ENCODE measurements at regions not wholly inside any gene's neighbourhood (a gene's known extent, or its start where the extent isn't known, plus 50 kb on each side); places are given as distances from the start of the nearest gene placed in this dataset.

DNA sequence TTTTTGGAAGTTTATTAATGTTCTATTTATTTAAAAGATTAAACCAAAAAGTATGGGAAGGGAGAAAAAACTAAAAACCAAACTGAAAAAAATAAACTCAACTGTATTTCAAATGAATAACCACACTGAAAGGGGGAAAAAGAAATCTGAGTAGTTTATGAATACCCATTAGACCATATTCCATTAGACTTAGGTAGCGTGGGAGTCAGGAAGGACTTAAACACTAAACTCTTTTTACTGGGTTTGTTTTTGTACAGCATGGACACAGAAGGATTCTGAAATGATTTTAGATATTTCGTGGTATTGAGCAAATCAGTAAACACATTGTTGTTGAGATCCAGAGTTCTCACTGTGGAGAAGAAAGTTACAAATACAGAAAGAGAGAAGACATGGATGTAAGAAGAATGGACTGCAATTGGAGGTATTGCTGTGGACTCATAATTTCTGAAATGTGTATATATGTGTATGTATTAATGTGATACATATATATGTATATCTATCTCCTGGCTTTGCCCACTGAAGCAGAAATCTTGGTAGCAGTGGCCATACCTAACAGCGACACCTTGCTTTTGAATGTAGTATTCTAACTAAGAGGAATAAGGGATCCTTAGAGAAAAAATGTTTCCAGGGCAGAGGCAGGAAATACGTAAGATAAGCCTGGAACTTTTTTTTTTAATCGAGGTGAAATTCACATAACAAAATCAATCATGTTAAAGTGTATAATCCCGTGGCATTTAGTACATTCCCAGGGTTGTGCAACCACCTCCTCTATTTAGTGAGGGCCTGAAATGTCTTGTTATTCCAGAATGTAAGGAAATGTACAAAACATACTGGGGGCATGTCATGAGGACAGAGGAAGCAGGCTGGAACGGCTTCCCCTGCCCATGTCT, 228.8 kb downstream of the SMARCA2 start:
- Histone ChIP-seq H3K9me3 (ENCODE audit: control insufficient read depth, insufficient read depth, low read depth, low read length) (no peaks in the 10 kb centered on the region), H3K27ac (ENCODE audit: insufficient read depth, low read length) (no peak overlapping the region), H3K9ac (ENCODE audit: insufficient read depth, low read length) (no peak overlapping the region), H3K79me2 (ENCODE audit: control insufficient read depth, insufficient read depth, low read length) (no peaks in the 10 kb centered on the region), H3K4me2 (ENCODE audit: extremely low read depth, insufficient read depth, low read length) (no peak overlapping the region), H3K4me1 (ENCODE audit: control insufficient read depth, extremely low read depth, insufficient read depth, low read length) (no peaks in the 10 kb centered on the region), H4K20me1 (ENCODE audit: control insufficient read depth, extremely low read depth, insufficient read depth, low read length) (no peaks in the 10 kb centered on the region), H3K4me3 (replicated peaks in 1 of 4; ENCODE audit: control extremely low read depth in 1 of 4, insufficient read depth in 1 of 4, low read depth in 3 of 4, low read length in 4 of 4) (no peak overlapping the region), H3K27me3 (ENCODE audit: control insufficient read depth, insufficient read depth, low read length) (no peaks in the 10 kb centered on the region), H2AFZ (ENCODE audit: low read length) (no peak overlapping the region), H3K36me3 (ENCODE audit: control insufficient read depth, insufficient read depth, low read length) (no peaks in the 10 kb centered on the region)
- DNase-seq (ENCODE audit: low read depth in 2 of 2): peak in 1 of 2 donors; percentile 23
- TF ChIP-seq, protein P1, sequence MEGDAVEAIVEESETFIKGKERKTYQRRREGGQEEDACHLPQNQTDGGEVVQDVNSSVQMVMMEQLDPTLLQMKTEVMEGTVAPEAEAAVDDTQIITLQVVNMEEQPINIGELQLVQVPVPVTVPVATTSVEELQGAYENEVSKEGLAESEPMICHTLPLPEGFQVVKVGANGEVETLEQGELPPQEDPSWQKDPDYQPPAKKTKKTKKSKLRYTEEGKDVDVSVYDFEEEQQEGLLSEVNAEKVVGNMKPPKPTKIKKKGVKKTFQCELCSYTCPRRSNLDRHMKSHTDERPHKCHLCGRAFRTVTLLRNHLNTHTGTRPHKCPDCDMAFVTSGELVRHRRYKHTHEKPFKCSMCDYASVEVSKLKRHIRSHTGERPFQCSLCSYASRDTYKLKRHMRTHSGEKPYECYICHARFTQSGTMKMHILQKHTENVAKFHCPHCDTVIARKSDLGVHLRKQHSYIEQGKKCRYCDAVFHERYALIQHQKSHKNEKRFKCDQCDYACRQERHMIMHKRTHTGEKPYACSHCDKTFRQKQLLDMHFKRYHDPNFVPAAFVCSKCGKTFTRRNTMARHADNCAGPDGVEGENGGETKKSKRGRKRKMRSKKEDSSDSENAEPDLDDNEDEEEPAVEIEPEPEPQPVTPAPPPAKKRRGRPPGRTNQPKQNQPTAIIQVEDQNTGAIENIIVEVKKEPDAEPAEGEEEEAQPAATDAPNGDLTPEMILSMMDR (conservative IDR thresholded peaks at IDR 0.05 in 1 of 2, IDR thresholded peaks at IDR 0.05 in 1 of 2; ENCODE audit: low read depth in 1 of 2, low read length in 2 of 2): no peak
- no peak for TF ChIP-seq EZH2 (IDR thresholded peaks at IDR 0.05; ENCODE audit: low read length, missing control alignments)

DNA sequence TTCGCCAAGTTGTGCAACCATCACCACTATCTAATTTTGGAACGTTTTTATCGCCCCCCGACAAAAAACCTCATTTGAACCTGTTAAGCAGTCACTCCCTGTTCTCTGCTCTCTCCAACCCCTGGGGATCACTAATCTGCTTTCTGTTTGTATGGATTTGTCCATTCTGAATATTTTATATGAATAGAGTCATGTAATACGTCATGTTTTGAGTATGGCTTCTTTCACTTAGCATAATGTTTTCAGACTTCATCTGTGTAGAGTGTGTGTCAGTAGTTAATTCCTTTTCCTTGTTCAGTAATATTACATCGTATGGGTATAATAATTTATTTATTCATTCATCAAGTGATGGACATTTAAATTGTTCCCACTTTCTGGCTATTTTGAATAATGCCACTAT, 232.2 kb downstream of the SMARCA2 start:
- Histone ChIP-seq H3K9me3 (ENCODE audit: control insufficient read depth, insufficient read depth, low read depth, low read length) (no peaks in the 10 kb centered on the region), H3K27ac (ENCODE audit: insufficient read depth, low read length) (no peak overlapping the region), H3K4me2 (ENCODE audit: extremely low read depth, insufficient read depth, low read length) (no peak overlapping the region), H3K79me2 (ENCODE audit: control insufficient read depth, insufficient read depth, low read length) (no peaks in the 10 kb centered on the region), H3K9ac (ENCODE audit: insufficient read depth, low read length) (no peak overlapping the region), H3K4me1 (ENCODE audit: control insufficient read depth, extremely low read depth, insufficient read depth, low read length) (no peaks in the 10 kb centered on the region), H4K20me1 (ENCODE audit: control insufficient read depth, extremely low read depth, insufficient read depth, low read length) (no peaks in the 10 kb centered on the region), H3K36me3 (ENCODE audit: control insufficient read depth, insufficient read depth, low read length) (no peaks in the 10 kb centered on the region), H2AFZ (ENCODE audit: low read length) (no peak overlapping the region), H3K4me3 (replicated peaks in 1 of 4; ENCODE audit: control extremely low read depth in 1 of 4, insufficient read depth in 1 of 4, low read depth in 3 of 4, low read length in 4 of 4) (no peak overlapping the region), H3K27me3 (ENCODE audit: control insufficient read depth, insufficient read depth, low read length) (no peaks in the 10 kb centered on the region)
- TF ChIP-seq, protein P1 (conservative IDR thresholded peaks at IDR 0.05 in 1 of 2, IDR thresholded peaks at IDR 0.05 in 1 of 2; ENCODE audit: low read depth in 1 of 2, low read length in 2 of 2): no peak
- no peak for TF ChIP-seq EZH2 (IDR thresholded peaks at IDR 0.05; ENCODE audit: low read length, missing control alignments)
- no peak for DNase-seq (ENCODE audit: low read depth in 2 of 2)

DNA sequence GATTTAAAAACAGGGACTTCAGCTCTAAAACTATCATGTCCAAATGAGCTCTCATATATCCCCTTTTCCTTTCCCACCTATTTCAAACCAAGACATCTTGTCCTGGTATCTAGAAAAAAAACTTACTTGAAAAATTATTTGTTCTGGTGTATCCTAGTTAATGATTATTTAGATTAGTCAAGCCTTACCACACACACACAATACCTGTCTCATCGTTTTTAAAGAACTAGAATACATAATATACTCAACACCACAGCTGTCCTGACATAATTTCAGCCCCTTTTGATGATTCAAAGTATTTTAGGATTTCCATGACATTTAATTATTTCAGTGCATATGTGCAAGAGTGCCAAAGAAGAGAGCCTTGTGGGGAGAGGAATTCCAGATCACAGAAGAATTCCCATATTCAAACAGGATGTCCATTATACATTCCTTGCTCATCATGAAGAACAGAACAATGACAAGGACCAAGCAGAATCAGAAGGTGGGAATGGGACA, 233.7 kb downstream of the SMARCA2 start:
- Histone ChIP-seq H3K9me3 (ENCODE audit: control insufficient read depth, insufficient read depth, low read depth, low read length) (no peaks in the 10 kb centered on the region), H3K4me3 (replicated peaks in 1 of 4; ENCODE audit: control extremely low read depth in 1 of 4, insufficient read depth in 1 of 4, low read depth in 3 of 4, low read length in 4 of 4) (no peak overlapping the region), H4K20me1 (ENCODE audit: control insufficient read depth, extremely low read depth, insufficient read depth, low read length) (no peaks in the 10 kb centered on the region), H3K27ac (ENCODE audit: insufficient read depth, low read length) (no peak overlapping the region), H3K4me2 (ENCODE audit: extremely low read depth, insufficient read depth, low read length) (no peak overlapping the region), H3K27me3 (ENCODE audit: control insufficient read depth, insufficient read depth, low read length) (no peaks in the 10 kb centered on the region), H2AFZ (ENCODE audit: low read length) (no peak overlapping the region), H3K36me3 (ENCODE audit: control insufficient read depth, insufficient read depth, low read length) (no peaks in the 10 kb centered on the region), H3K79me2 (ENCODE audit: control insufficient read depth, insufficient read depth, low read length) (no peaks in the 10 kb centered on the region), H3K9ac (ENCODE audit: insufficient read depth, low read length) (no peak overlapping the region), H3K4me1 (ENCODE audit: control insufficient read depth, extremely low read depth, insufficient read depth, low read length) (no peaks in the 10 kb centered on the region)
- no peak for DNase-seq (ENCODE audit: low read depth in 2 of 2)
- TF ChIP-seq, protein P1 (conservative IDR thresholded peaks at IDR 0.05 in 1 of 2, IDR thresholded peaks at IDR 0.05 in 1 of 2; ENCODE audit: low read depth in 1 of 2, low read length in 2 of 2): no peak
- no peak for TF ChIP-seq EZH2 (IDR thresholded peaks at IDR 0.05; ENCODE audit: low read length, missing control alignments)

Measured in fibroblast of lung (primary cell).